ENCODE measurements at regions not wholly inside any gene's neighbourhood (a gene's known extent, or its start where the extent isn't known, plus 50 kb on each side); places are given as distances from the start of the nearest gene placed in this dataset.

DNA sequence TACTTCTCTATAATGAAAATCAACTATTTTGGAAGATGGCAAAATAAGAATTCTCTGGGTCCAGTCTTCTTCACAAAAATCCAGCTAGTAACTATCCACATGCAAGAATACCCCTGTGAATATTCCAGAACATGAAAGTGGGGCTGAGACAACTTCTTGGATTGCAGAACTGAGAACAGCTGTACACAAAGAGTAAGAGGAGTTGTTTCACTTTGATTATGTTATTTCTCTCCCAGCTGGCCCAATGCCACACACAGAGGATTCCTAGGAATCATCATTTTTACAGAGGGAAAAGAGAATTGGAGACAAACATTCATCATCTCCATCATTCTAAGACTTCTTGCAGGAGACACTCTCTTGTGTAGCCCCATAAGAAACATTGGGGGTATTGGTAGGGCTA is 782.2 kb upstream of the LCORL start:
- Histone ChIP-seq H3K4me3 (ENCODE audit: low read depth, low read length, poor library complexity, severe bottlenecking) (no peak overlapping the region), H3K27me3 (replicated peaks; ENCODE audit: insufficient read depth, low read depth, low read length, poor library complexity) (no peaks in the 10 kb centered on the region), H3K4me1 (ENCODE audit: insufficient read depth, low read length, poor library complexity, severe bottlenecking) (no peaks in the 10 kb centered on the region), H3K27ac (ENCODE audit: low read depth, low read length, poor library complexity, severe bottlenecking) (no peak overlapping the region), H3K36me3 (ENCODE audit: insufficient read depth, low read length, poor library complexity, severe bottlenecking) (no peaks in the 10 kb centered on the region), H3K9me3 (ENCODE audit: low read depth, low read length, poor library complexity, severe bottlenecking) (no peaks in the 10 kb centered on the region)
- POLR2A ChIA-PET (ENCODE audit: low non-redundant PET), result no interaction called here
- no peak for DNase-seq (ENCODE audit: low spot score)
- CTCF ChIA-PET, result no interaction called here
- no TSS peak for BruUV-seq (replicated peaks)
- TF ChIP-seq EZH2 (IDR thresholded peaks at IDR 0.05; ENCODE audit: borderline replicate concordance, low read depth, low read length, poor library complexity, severe bottlenecking) (no peak), CTCF (conservative IDR thresholded peaks at IDR 0.05; ENCODE audit: low read depth, low read length) (no peak)
- intact Hi-C loops (cut with micrococcal nuclease; ENCODE audit: unreplicated experiment), result no loop called here

DNA sequence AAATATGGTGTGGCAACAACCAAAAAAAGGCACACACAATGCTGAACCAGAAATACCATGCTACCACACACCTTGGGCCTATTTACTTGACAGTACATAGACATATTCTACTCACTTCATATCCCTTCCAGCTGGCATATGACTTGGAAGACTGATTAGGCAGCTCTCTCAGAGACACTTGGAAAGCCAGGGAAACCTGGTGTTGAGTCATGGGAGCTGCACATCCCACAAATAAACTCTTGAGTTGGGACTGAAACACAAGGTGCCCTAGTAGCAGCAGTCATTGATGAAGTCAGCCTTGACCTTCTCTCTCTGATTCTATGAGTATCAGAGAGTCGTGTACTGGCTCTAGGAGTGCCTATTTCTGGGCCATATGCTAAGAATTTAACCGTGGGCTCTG is 776.6 kb upstream of the LCORL start:
- CTCF ChIA-PET, result interaction anchor here (0.7 kb wide), 1 partner anchor 71 kb away, joined by 3 read pairs; no protein-coding TSS in a partner anchor

GRCh38 chr4:18795794-18796193 is 774.2 kb upstream of the LCORL start:
- no TSS peak for BruUV-seq (replicated peaks)
- Histone ChIP-seq H3K27ac (ENCODE audit: low read depth, low read length, poor library complexity, severe bottlenecking) (no peak overlapping the region), H3K9me3 (ENCODE audit: low read depth, low read length, poor library complexity, severe bottlenecking) (no peaks in the 10 kb centered on the region), H3K4me1 (ENCODE audit: insufficient read depth, low read length, poor library complexity, severe bottlenecking) (no peaks in the 10 kb centered on the region), H3K36me3 (ENCODE audit: insufficient read depth, low read length, poor library complexity, severe bottlenecking) (no peaks in the 10 kb centered on the region), H3K27me3 (replicated peaks; ENCODE audit: insufficient read depth, low read depth, low read length, poor library complexity) (no peaks in the 10 kb centered on the region), H3K4me3 (ENCODE audit: low read depth, low read length, poor library complexity, severe bottlenecking) (no peak overlapping the region)
- DNase-seq (ENCODE audit: low spot score), result no peak
- intact Hi-C loops (cut with micrococcal nuclease; ENCODE audit: unreplicated experiment), result no loop called here
- ChIA-PET CTCF (no interaction called here), POLR2A (ENCODE audit: low non-redundant PET) (no interaction called here)
- TF ChIP-seq CTCF (conservative IDR thresholded peaks at IDR 0.05; ENCODE audit: low read depth, low read length), result no peak
- TF ChIP-seq EZH2 (IDR thresholded peaks at IDR 0.05; ENCODE audit: borderline replicate concordance, low read depth, low read length, poor library complexity, severe bottlenecking), result no peak

More for the DNA sequence above, 776.6 kb upstream of the LCORL start:
- TF ChIP-seq EZH2 (IDR thresholded peaks at IDR 0.05; ENCODE audit: borderline replicate concordance, low read depth, low read length, poor library complexity, severe bottlenecking), result no peak
- no peak for TF ChIP-seq CTCF (conservative IDR thresholded peaks at IDR 0.05; ENCODE audit: low read depth, low read length)
- no peak overlapping the region for H3K4me3 ChIP-seq (ENCODE audit: low read depth, low read length, poor library complexity, severe bottlenecking)
- no peaks in the 10 kb centered on the region for H3K36me3 ChIP-seq (ENCODE audit: insufficient read depth, low read length, poor library complexity, severe bottlenecking)
- no TSS peak for BruUV-seq (replicated peaks)
- DNase-seq (ENCODE audit: low spot score), result no peak
- H3K27me3 ChIP-seq (replicated peaks; ENCODE audit: insufficient read depth, low read depth, low read length, poor library complexity), result no peaks in the 10 kb centered on the region
- intact Hi-C loops (cut with micrococcal nuclease; ENCODE audit: unreplicated experiment), result no loop called here
- no peaks in the 10 kb centered on the region for H3K4me1 ChIP-seq (ENCODE audit: insufficient read depth, low read length, poor library complexity, severe bottlenecking)
- no peak overlapping the region for H3K27ac ChIP-seq (ENCODE audit: low read depth, low read length, poor library complexity, severe bottlenecking)
- no peaks in the 10 kb centered on the region for H3K9me3 ChIP-seq (ENCODE audit: low read depth, low read length, poor library complexity, severe bottlenecking)
- POLR2A ChIA-PET (ENCODE audit: low non-redundant PET), result no interaction called here
